K562 (cell line): ENCODE measurements at regions not wholly inside any gene's neighbourhood (a gene's known extent, or its start where the extent isn't known, plus 50 kb on each side); places are given as distances from the start of the nearest gene placed in this dataset.

Source experiments
- ATAC-seq: fragments of 200-7000 bp; cut with Tn5 transposase; 3 replicates; pipeline ENCODE4 v1.9.1; 2020; ENCODE audit warnings: moderate library complexity
- BruUV-seq: library from RNA; stranded (reverse); fragments of 400-500 nt; replicated peaks from 2 replicates; lab custom pipeline; 2021; lab: Mats Ljungman, UMichigan
- CTCF ChIA-PET: fragments of 300-600 bp; formaldehyde crosslinking; extraction: SDS; loops from one replicate; lab custom pipeline; 2021; ENCODE audit warnings: low intra/inter-chr PET ratio; lab: Yijun Ruan, JAX
- POLR2A ChIA-PET: fragments of 300-600, 350-650 bp; sonication (Branson Sonifier 250); formaldehyde crosslinking; extraction: SDS; loops from one replicate; lab custom pipeline; 2021; ENCODE audit warnings: antibody characterized with exemption, inconsistent platforms; lab: Yijun Ruan, JAX
- DNase-seq, 4 experiments: peaks; one replicate each; pipeline versions ENCODE4 v3.0.0 to v3.0.0-alpha.2; 2011 to 2018; ENCODE audit warnings: low spot score in 3 of 4, mixed read lengths in 3 of 4; ENCODE audit errors: extremely low read depth in 1 of 4
- FAIRE-seq: peaks from 2 replicates; lab custom pipeline; 2011; peaks lifted over from hg19 to GRCh38; lab: Jason Lieb, UNC
- H2AFZ ChIP-seq: 2 replicates; pipeline ENCODE4 v1.6.0; 2011; ENCODE audit warnings: low read depth, low read length, control low read depth, inconsistent platforms
- H3K27ac ChIP-seq: fragments of 200-600 bp; 3 replicates; pipeline ENCODE4 v1.8.0; 2011; ENCODE audit warnings: low read depth, mild to moderate bottlenecking, control low read depth, inconsistent platforms, low read length, moderate library complexity, mixed read lengths; ENCODE audit errors: extremely low read depth
- H3K27me3 ChIP-seq, 2 experiments: fragments of 300-600 bp in 1 of 2; 2 replicates in 1 of 2; 3 replicates in 1 of 2; pipeline versions ENCODE4 v1.6.0 to v1.8.0; 2011; ENCODE audit warnings: inconsistent platforms in 2 of 2, low read length in 2 of 2, mild to moderate bottlenecking in 1 of 2, mixed read lengths in 1 of 2, moderate library complexity in 1 of 2; ENCODE audit not compliant: control insufficient read depth in 2 of 2, insufficient read depth in 2 of 2
- H3K36me3 ChIP-seq: fragments of 300-600 bp; 3 replicates; pipeline ENCODE4 v1.8.0; 2011; ENCODE audit warnings: mild to moderate bottlenecking, low read length, inconsistent platforms; ENCODE audit not compliant: control insufficient read depth, insufficient read depth
- H3K4me1 ChIP-seq, 2 experiments: fragments of 200-600 bp in 1 of 2; replicated peaks in 1 of 2; 2 replicates in 1 of 2; 3 replicates in 1 of 2; pipeline versions ENCODE4 v1.5.1 to v1.8.0; 2011; ENCODE audit warnings: inconsistent platforms in 2 of 2, low read length in 2 of 2, mild to moderate bottlenecking in 1 of 2, mixed read lengths in 1 of 2, moderate library complexity in 1 of 2; ENCODE audit not compliant: control insufficient read depth in 2 of 2, insufficient read depth in 2 of 2
- H3K4me2 ChIP-seq: 2 replicates; pipeline ENCODE4 v1.6.1; 2011; ENCODE audit warnings: low read length, control low read depth, inconsistent platforms, mixed read lengths; ENCODE audit not compliant: insufficient read depth
- H3K4me3 ChIP-seq: fragments of 200-600 bp; sonication (generic), shearing (Covaris generic); 2 replicates; pipeline ENCODE4 v1.5.1; 2016; ENCODE audit warnings: control low read depth, inconsistent platforms
- H3K79me2 ChIP-seq: fragments of 200-600 bp; 3 replicates; pipeline ENCODE4 v1.8.0; 2011; ENCODE audit warnings: low read length, inconsistent platforms; ENCODE audit not compliant: control insufficient read depth, insufficient read depth
- H3K9ac ChIP-seq, 2 experiments: 2 replicates each; pipeline versions ENCODE4 v1.6.0 to v1.6.1; 2011; ENCODE audit warnings: low read depth in 2 of 2, low read length in 2 of 2, control low read depth in 1 of 2, inconsistent platforms in 1 of 2, mild to moderate bottlenecking in 1 of 2, mixed read lengths in 1 of 2; ENCODE audit not compliant: insufficient read depth in 1 of 2
- H3K9me1 ChIP-seq: one replicate; pipeline ENCODE4 v1.6.0; 2011; ENCODE audit warnings: inconsistent platforms, mild to moderate bottlenecking, low read length, moderate library complexity; ENCODE audit not compliant: control insufficient read depth, insufficient read depth
- H3K9me3 ChIP-seq: replicated peaks from 2 replicates; pipeline ENCODE4 v1.5.1; 2011; ENCODE audit warnings: low read depth, low read length, inconsistent platforms; ENCODE audit not compliant: control insufficient read depth, insufficient read depth
- H4K20me1 ChIP-seq: replicated peaks from 2 replicates; pipeline ENCODE4 v1.6.1; 2011; ENCODE audit warnings: low read length, inconsistent platforms, mixed read lengths; ENCODE audit not compliant: control insufficient read depth, insufficient read depth
- ELF2 ChIP-seq: fragments of 250-450 bp; sonication (Bioruptor Pico); IDR thresholded peaks from 2 replicates; pipeline ENCODE4 v1.5.0; 2021; ENCODE audit warnings: mild to moderate bottlenecking
- ELF4 ChIP-seq: fragments of 450-650 bp; formaldehyde crosslinking; IDR thresholded peaks from 2 replicates; pipeline ENCODE4 v1.4.0; 2022; ENCODE audit warnings: missing genetic modification characterization
- ERF ChIP-seq: fragments of 450-650 bp; formaldehyde crosslinking; IDR thresholded peaks from 2 replicates; pipeline ENCODE4 v1.4.0; 2020; ENCODE audit warnings: mild to moderate bottlenecking, mixed read lengths
- GTF2A2 ChIP-seq: IDR thresholded peaks from 2 replicates; pipeline ENCODE4 v1.6.1; 2016; ENCODE audit warnings: mild to moderate bottlenecking, missing genetic modification characterization, missing compliant biosample characterization
- JUN ChIP-seq, 2 experiments: sonication (generic) in 1 of 2; formaldehyde crosslinking in 1 of 2; IDR thresholded peaks; 2 replicates each; pipeline versions ENCODE4 v1.6.1 to v1.8.0; 2012 to 2022; ENCODE audit warnings: borderline replicate concordance in 2 of 2, mild to moderate bottlenecking in 2 of 2, improper control_type of control experiment in 1 of 2, low read depth in 1 of 2, low read length in 1 of 2, missing genetic modification reagents in 1 of 2
- KDM5B ChIP-seq: fragments of 200-600 bp; sonication (generic); IDR thresholded peaks from 2 replicates; pipeline ENCODE4 v1.6.1; 2012; ENCODE audit warnings: low read depth, mild to moderate bottlenecking, moderate library complexity, low read length, control low read depth, inconsistent platforms; ENCODE audit not compliant: insufficient replicate concordance
- L3MBTL2 ChIP-seq: fragments of 450-650 bp; IDR thresholded peaks from 2 replicates; pipeline ENCODE4 v1.6.1; 2016; ENCODE audit warnings: mild to moderate bottlenecking, moderate library complexity
- MEF2A ChIP-seq: IDR thresholded peaks from 2 replicates; pipeline ENCODE4 v1.6.1; 2011; ENCODE audit warnings: low read depth, mild to moderate bottlenecking, low read length, moderate library complexity; ENCODE audit not compliant: control insufficient read depth
- RBM39 ChIP-seq: fragments of 200-400 bp; formaldehyde crosslinking; optimal IDR thresholded peaks from 2 replicates; pipeline ENCODE3; 2018; ENCODE audit warnings: low read depth, low read length
- SRF ChIP-seq, 2 experiments: fragments of 250-450, 450-650 bp in 1 of 2; sonication (Bioruptor Pico) in 1 of 2; sonication (generic) in 1 of 2; formaldehyde crosslinking; IDR thresholded peaks; 2 replicates each; pipeline versions ENCODE4 v1.5.0 to v1.5.1; 2020 to 2022; ENCODE audit warnings: mild to moderate bottlenecking in 1 of 2, missing genetic modification reagents in 1 of 2
- TGIF2 ChIP-seq: sonication (generic); formaldehyde crosslinking; IDR thresholded peaks from 2 replicates; pipeline ENCODE4 v1.8.1; 2022; ENCODE audit warnings: mild to moderate bottlenecking, missing genetic modification reagents, moderate library complexity
- WGBS: fragments of 100-300 bp; shearing (Covaris generic); methylation state at CpG from one replicate; pipeline ENCODE4 v1.1.6; 2016; ENCODE audit warnings: low coverage, mixed read lengths; ENCODE audit not compliant: insufficient coverage; ENCODE audit errors: missing lambda C conversion rate; 5-methylcytosine and 5-hydroxymethylcytosine counted together
- in situ Hi-C: fragments of 300-500 bp; cut with MboI; formaldehyde crosslinking; loops from 4 replicates; pipeline ENCODE4 v1.15.0; 2018; ENCODE audit warnings: inconsistent platforms, mixed read lengths
- intact Hi-C: fragments of 100-400 bp; cut with micrococcal nuclease; formaldehyde crosslinking; loops from 2 replicates; pipeline ENCODE4 v1.14.2; 2022
- TF ChIP-seq, protein P1 (sequence below): fragments of 250-450 bp; sonication (Bioruptor Pico); IDR thresholded peaks from 2 replicates; pipeline ENCODE4 v1.4.0; 2020; ENCODE audit warnings: mild to moderate bottlenecking
- TF ChIP-seq, protein P2 (sequence below): fragments of 250-450 bp; sonication (Bioruptor Pico); IDR thresholded peaks from 2 replicates; pipeline ENCODE4 v1.8.0; 2021; ENCODE audit warnings: borderline replicate concordance, mild to moderate bottlenecking, moderate library complexity; ENCODE audit not compliant: poor library complexity, severe bottlenecking
- TF ChIP-seq, protein P3 (sequence below), 2 experiments: IDR thresholded peaks; 2 replicates each; pipeline ENCODE4 v1.6.1; 2012; ENCODE audit warnings: improper control_type of control experiment in 2 of 2, low read depth in 2 of 2, low read length in 2 of 2, borderline replicate concordance in 1 of 2
- TF ChIP-seq, protein P4 (sequence below), 2 experiments: fragments of 250-450 bp in 1 of 2; fragments of 450-650 bp in 1 of 2; sonication (Bioruptor Pico) in 1 of 2; IDR thresholded peaks; 2 replicates each; pipeline versions ENCODE4 v1.6.1 to v1.8.0; 2016 to 2021; ENCODE audit warnings: mild to moderate bottlenecking in 2 of 2, moderate library complexity in 2 of 2, missing compliant biosample characterization in 1 of 2, missing genetic modification characterization in 1 of 2

DNA sequence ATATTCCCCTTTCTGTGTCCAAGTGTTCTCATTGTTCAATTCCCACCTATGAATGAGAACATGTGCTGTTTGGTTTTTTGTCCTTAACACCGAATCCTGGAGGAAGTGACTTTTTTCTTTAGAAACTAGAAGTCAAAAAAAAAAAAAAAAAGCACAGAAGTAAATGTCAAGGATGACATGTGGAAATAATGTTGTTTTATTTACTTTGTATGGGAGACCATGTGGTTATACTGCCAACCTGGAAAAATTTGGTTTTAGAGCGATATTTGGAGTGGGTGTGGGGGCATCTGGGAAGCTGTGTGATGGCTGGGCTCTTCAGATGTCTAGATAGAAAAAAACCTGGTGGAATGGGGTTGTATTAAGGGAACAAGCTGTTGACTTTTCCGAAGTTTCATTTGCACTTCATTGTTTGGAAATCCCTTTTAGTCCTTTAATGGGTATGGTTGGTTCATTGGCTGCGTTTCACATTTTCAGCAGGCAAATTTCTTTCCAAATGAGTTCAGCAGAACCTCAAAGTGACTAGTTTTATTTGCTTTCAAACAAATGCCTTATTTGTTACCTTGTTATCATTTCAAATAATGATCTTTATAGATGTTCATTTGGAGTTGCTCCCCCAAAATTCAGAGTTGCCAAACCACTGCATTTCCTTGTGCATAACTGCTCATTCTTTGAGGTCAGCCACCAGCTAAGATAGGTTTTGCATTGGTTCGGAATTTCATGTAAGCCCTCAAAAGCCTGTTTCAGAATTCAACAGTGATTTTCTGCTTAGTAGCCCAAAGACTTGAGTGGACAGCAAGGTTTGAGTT, 508.2 kb downstream of the METTL15 start:
- no peaks in the 10 kb centered on the region; the same call in 1 of the 2 replicates for H3K9me3 ChIP-seq
- no TSS peak for BruUV-seq
- intact Hi-C loops (no loop called here), in situ Hi-C loops (no loop called here)
- DNase-seq (no peak), ATAC-seq (no peak), FAIRE-seq (no peak)
- no peaks in the 10 kb centered on the region for H3K9me1 ChIP-seq
- no peaks in the 10 kb centered on the region for H3K27me3 ChIP-seq
- H3K36me3 ChIP-seq, result no peaks in the 10 kb centered on the region
- WGBS, result 3% methylated on average over 5 of the region's 5 CpGs
- POLR2A ChIA-PET, result interaction anchor here (0.6 kb wide), 1 partner anchor 1076 kb away, joined by 3 read pairs; no protein-coding TSS in a partner anchor
- TF ChIP-seq JUN (IDR thresholded peaks at IDR 0.05; ENCODE audit: borderline replicate concordance, low read depth, low read length) (no peak), JUN (CRISPR knock-in tag; IDR thresholded peaks at IDR 0.05; ENCODE audit: borderline replicate concordance) (no peak), ELF4 (no peak), L3MBTL2 (no peak), ELF2 (CRISPR knock-in tag) (no peak), TGIF2 (CRISPR knock-in tag) (no peak), ERF (CRISPR knock-in tag) (no peak), RBM39 (no peak), MEF2A (no peak), KDM5B (no peak), SRF (CRISPR knock-in tag; IDR thresholded peaks at IDR 0.05) (no peak), GTF2A2 (no peak)
- TF ChIP-seq, protein P1, sequence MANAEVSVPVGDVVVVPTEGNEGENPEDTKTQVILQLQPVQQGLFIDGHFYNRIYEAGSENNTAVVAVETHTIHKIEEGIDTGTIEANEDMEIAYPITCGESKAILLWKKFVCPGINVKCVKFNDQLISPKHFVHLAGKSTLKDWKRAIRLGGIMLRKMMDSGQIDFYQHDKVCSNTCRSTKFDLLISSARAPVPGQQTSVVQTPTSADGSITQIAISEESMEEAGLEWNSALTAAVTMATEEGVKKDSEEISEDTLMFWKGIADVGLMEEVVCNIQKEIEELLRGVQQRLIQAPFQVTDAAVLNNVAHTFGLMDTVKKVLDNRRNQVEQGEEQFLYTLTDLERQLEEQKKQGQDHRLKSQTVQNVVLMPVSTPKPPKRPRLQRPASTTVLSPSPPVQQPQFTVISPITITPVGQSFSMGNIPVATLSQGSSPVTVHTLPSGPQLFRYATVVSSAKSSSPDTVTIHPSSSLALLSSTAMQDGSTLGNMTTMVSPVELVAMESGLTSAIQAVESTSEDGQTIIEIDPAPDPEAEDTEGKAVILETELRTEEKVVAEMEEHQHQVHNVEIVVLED, result no peak
- TF ChIP-seq, protein P2, sequence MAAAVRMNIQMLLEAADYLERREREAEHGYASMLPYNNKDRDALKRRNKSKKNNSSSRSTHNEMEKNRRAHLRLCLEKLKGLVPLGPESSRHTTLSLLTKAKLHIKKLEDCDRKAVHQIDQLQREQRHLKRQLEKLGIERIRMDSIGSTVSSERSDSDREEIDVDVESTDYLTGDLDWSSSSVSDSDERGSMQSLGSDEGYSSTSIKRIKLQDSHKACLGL, result no peak
- TF ChIP-seq, protein P3, sequence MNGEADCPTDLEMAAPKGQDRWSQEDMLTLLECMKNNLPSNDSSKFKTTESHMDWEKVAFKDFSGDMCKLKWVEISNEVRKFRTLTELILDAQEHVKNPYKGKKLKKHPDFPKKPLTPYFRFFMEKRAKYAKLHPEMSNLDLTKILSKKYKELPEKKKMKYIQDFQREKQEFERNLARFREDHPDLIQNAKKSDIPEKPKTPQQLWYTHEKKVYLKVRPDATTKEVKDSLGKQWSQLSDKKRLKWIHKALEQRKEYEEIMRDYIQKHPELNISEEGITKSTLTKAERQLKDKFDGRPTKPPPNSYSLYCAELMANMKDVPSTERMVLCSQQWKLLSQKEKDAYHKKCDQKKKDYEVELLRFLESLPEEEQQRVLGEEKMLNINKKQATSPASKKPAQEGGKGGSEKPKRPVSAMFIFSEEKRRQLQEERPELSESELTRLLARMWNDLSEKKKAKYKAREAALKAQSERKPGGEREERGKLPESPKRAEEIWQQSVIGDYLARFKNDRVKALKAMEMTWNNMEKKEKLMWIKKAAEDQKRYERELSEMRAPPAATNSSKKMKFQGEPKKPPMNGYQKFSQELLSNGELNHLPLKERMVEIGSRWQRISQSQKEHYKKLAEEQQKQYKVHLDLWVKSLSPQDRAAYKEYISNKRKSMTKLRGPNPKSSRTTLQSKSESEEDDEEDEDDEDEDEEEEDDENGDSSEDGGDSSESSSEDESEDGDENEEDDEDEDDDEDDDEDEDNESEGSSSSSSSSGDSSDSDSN (IDR thresholded peaks at IDR 0.05; ENCODE audit: borderline replicate concordance in 1 of 2, low read depth in 2 of 2, low read length in 2 of 2), result no peak
- TF ChIP-seq, protein P4, sequence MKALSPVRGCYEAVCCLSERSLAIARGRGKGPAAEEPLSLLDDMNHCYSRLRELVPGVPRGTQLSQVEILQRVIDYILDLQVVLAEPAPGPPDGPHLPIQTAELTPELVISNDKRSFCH (CRISPR knock-in tag; IDR thresholded peaks at IDR 0.05), result no peak
- TF ChIP-seq, protein P4 (tag; IDR thresholded peaks at IDR 0.05), result no peak
- H3K4me1 ChIP-seq, result no peaks in the 10 kb centered on the region
- CTCF ChIA-PET, result no interaction called here
- no peak overlapping the region for H3K27ac ChIP-seq
- no peak overlapping the region for H3K4me2 ChIP-seq
- H2AFZ ChIP-seq, result no peak overlapping the region
- no peaks in the 10 kb centered on the region for H4K20me1 ChIP-seq
- H3K79me2 ChIP-seq, result no peaks in the 10 kb centered on the region
- no peak overlapping the region for H3K4me3 ChIP-seq
- no peak overlapping the region for H3K9ac ChIP-seq
